Gastroesophageal sphincter (tissue), 3 donors: ENCODE measurements at regions not wholly inside any gene's neighbourhood (a gene's known extent, or its start where the extent isn't known, plus 50 kb on each side); places are given as distances from the start of the nearest gene placed in this dataset.

Source experiments
- CTCF ChIP-seq, 4 experiments: fragments of 200-600 bp in 2 of 4; fragments of 450-650 bp in 2 of 4; sonication (generic) in 1 of 4; IDR thresholded peaks; one replicate each; pipeline ENCODE4 v1.5.1; 2017 to 2019; ENCODE audit warnings: antibody characterized with exemption in 4 of 4, mild to moderate bottlenecking in 2 of 4, moderate library complexity in 2 of 4
- EP300 ChIP-seq: sonication (generic); formaldehyde crosslinking; IDR thresholded peaks from one replicate; pipeline ENCODE4 v1.6.1; 2017; ENCODE audit warnings: antibody characterized with exemption, mild to moderate bottlenecking

GRCh38 chr3:28623106-28623505, 274.5 kb upstream of the AZI2 start:
- TF ChIP-seq CTCF (IDR thresholded peaks at IDR 0.05) (no peak), EP300 (no peak)
